SK-N-SH treated with all-trans-retinoic acid at 6 μM for 48 hours (cell line): ENCODE measurements at regions not wholly inside any gene's neighbourhood (a gene's known extent, or its start where the extent isn't known, plus 50 kb on each side); places are given as distances from the start of the nearest gene placed in this dataset.

Experiments used
- ARNTL ChIP-seq: fragments of 450-650 bp; formaldehyde crosslinking; IDR thresholded peaks from 2 replicates; pipeline ENCODE4 v1.5.0; 2020; ENCODE audit warnings: low read depth, mild to moderate bottlenecking, moderate library complexity, borderline replicate concordance
- CREB5 ChIP-seq: fragments of 250-450 bp; sonication (Bioruptor Pico); IDR thresholded peaks from 2 replicates; pipeline ENCODE4 v1.5.1; 2020; ENCODE audit warnings: low read depth, mild to moderate bottlenecking, moderate library complexity
- OSR1 ChIP-seq: fragments of 250-450 bp; sonication (Bioruptor Pico); IDR thresholded peaks from 2 replicates; pipeline ENCODE4 v1.8.0; 2022; ENCODE audit warnings: moderate library complexity, mild to moderate bottlenecking, inconsistent platforms
- PATZ1 ChIP-seq: fragments of 250-450 bp; sonication (Bioruptor Pico); IDR thresholded peaks from 2 replicates; pipeline ENCODE4 v1.8.0; 2020; ENCODE audit warnings: mild to moderate bottlenecking, moderate library complexity, borderline replicate concordance
- POU6F1 ChIP-seq: fragments of 250-450 bp; sonication (Bioruptor Pico); IDR thresholded peaks from 2 replicates; pipeline ENCODE4 v1.8.0; 2021; ENCODE audit warnings: low read depth, mild to moderate bottlenecking, moderate library complexity, borderline replicate concordance
- PPARA ChIP-seq: fragments of 250-450 bp; sonication (Bioruptor Pico); IDR thresholded peaks from 2 replicates; pipeline ENCODE4 v1.5.0; 2020; ENCODE audit warnings: mild to moderate bottlenecking, borderline replicate concordance
- SNAI2 ChIP-seq: fragments of 250-450 bp; sonication (Bioruptor Pico); IDR thresholded peaks from 2 replicates; pipeline ENCODE4 v1.5.0; 2020; ENCODE audit warnings: mild to moderate bottlenecking, moderate library complexity
- TSHZ2 ChIP-seq: fragments of 250-450 bp; sonication (Bioruptor Pico); IDR thresholded peaks from 2 replicates; pipeline ENCODE4 v1.5.0; 2020; ENCODE audit warnings: mild to moderate bottlenecking, moderate library complexity

GRCh38 chr2:5060956-5061355, 631.2 kb upstream of the SOX11 start:
- TF ChIP-seq CREB5 (CRISPR knock-in tag) (no peak), SNAI2 (no peak), PPARA (no peak), PATZ1 (CRISPR knock-in tag) (no peak), OSR1 (CRISPR knock-in tag) (no peak), ARNTL (CRISPR knock-in tag) (no peak), POU6F1 (CRISPR knock-in tag) (no peak), TSHZ2 (CRISPR knock-in tag) (no peak)
